HepG2 (cell line): ENCODE measurements at regions not wholly inside any gene's neighbourhood (a gene's known extent, or its start where the extent isn't known, plus 50 kb on each side); places are given as distances from the start of the nearest gene placed in this dataset.

Experiments used
- ATAC-seq: fragments of 200-7000 bp; cut with Tn5 transposase; 3 replicates; pipeline ENCODE4 v1.9.1; 2020; ENCODE audit warnings: mild to moderate bottlenecking, moderate library complexity
- BruUV-seq: library from RNA; stranded (reverse); fragments of 400-500 nt; replicated peaks from 2 replicates; lab custom pipeline; 2021; lab: Mats Ljungman, UMichigan
- CTCF ChIA-PET: fragments of 300-600 bp; formaldehyde crosslinking; extraction: SDS; loops from one replicate; lab custom pipeline; 2021; ENCODE audit warnings: low total read pairs, inconsistent platforms, low intra/inter-chr PET ratio; lab: Yijun Ruan, JAX
- POLR2A ChIA-PET: fragments of 350-600 bp; sonication (Branson Sonifier 250); formaldehyde crosslinking; loops from one replicate; lab custom pipeline; 2020; ENCODE audit warnings: antibody characterized with exemption, inconsistent platforms; lab: Yijun Ruan, JAX
- DNase-seq: peaks from one replicate; pipeline ENCODE4 v3.0.0-alpha.2; 2015; ENCODE audit warnings: low spot score
- FAIRE-seq: peaks from 3 replicates; lab custom pipeline; 2011; peaks lifted over from hg19 to GRCh38; lab: Jason Lieb, UNC
- H2AFZ ChIP-seq: one replicate; pipeline ENCODE4 v1.6.1; 2011; ENCODE audit warnings: low read length, inconsistent platforms
- H3K27ac ChIP-seq: fragments of 300-600 bp; 3 replicates; pipeline ENCODE4 v1.8.0; 2011; ENCODE audit warnings: mixed run types, mild to moderate bottlenecking, mixed read lengths, low read length, inconsistent platforms; ENCODE audit not compliant: insufficient read depth; ENCODE audit errors: extremely low read length
- H3K27me3 ChIP-seq, 2 experiments: fragments of 200-600 bp in 1 of 2; 2 replicates in 1 of 2; 3 replicates in 1 of 2; pipeline versions ENCODE4 v1.6.0 to v1.8.0; 2011; ENCODE audit warnings: low read length in 2 of 2, mild to moderate bottlenecking in 2 of 2, moderate library complexity in 2 of 2, inconsistent platforms in 1 of 2; ENCODE audit not compliant: insufficient read depth in 2 of 2, control insufficient read depth in 1 of 2
- H3K36me3 ChIP-seq, 2 experiments: fragments of 200-600 bp in 1 of 2; replicated peaks in 1 of 2; 2 replicates in 1 of 2; 3 replicates in 1 of 2; pipeline versions ENCODE4 v1.5.1 to v1.8.0; 2011; ENCODE audit warnings: low read length in 2 of 2, inconsistent platforms in 1 of 2; ENCODE audit not compliant: insufficient read depth in 2 of 2, control insufficient read depth in 1 of 2
- H3K4me1 ChIP-seq: 2 replicates; pipeline ENCODE4 v1.5.1; 2012; ENCODE audit warnings: low read length, inconsistent platforms; ENCODE audit not compliant: insufficient read depth
- H3K4me2 ChIP-seq: 2 replicates; pipeline ENCODE4 v1.6.0; 2011; ENCODE audit warnings: low read depth, low read length, inconsistent platforms
- H3K4me3 ChIP-seq, 3 experiments: fragments of 200-600 bp in 1 of 3; sonication (generic), shearing (Covaris generic) in 1 of 3; replicated peaks in 1 of 3; 2 replicates each; pipeline ENCODE4 v1.5.1; 2011 to 2016; ENCODE audit warnings: low read length in 3 of 3, inconsistent platforms in 2 of 3, low read depth in 2 of 3, mild to moderate bottlenecking in 2 of 3, control low read depth in 1 of 3, mixed read lengths in 1 of 3; ENCODE audit not compliant: insufficient read depth in 1 of 3
- H3K79me2 ChIP-seq: one replicate; pipeline ENCODE4 v1.6.1; 2011; ENCODE audit warnings: low read length, inconsistent platforms; ENCODE audit not compliant: insufficient read depth
- H3K9ac ChIP-seq: 2 replicates; pipeline ENCODE4 v1.6.0; 2011; ENCODE audit warnings: mild to moderate bottlenecking, low read depth, low read length, inconsistent platforms; ENCODE audit not compliant: insufficient read depth
- H3K9me3 ChIP-seq: 2 replicates; pipeline ENCODE4 v1.5.1; 2012; ENCODE audit warnings: mild to moderate bottlenecking, low read length
- H4K20me1 ChIP-seq: 2 replicates; pipeline ENCODE4 v1.6.0; 2011; ENCODE audit warnings: inconsistent platforms, mild to moderate bottlenecking, low read length, moderate library complexity; ENCODE audit not compliant: insufficient read depth
- ARHGAP35 ChIP-seq: sonication (generic); formaldehyde crosslinking; IDR thresholded peaks from 2 replicates; pipeline ENCODE4 v1.9.0; 2022; ENCODE audit warnings: mild to moderate bottlenecking, inconsistent platforms, moderate library complexity, missing genetic modification reagents, borderline replicate concordance
- ARNTL ChIP-seq: sonication (generic); formaldehyde crosslinking; IDR thresholded peaks from 2 replicates; pipeline ENCODE4 v1.4.0; 2020; ENCODE audit warnings: mild to moderate bottlenecking, missing genetic modification reagents
- KDM2A ChIP-seq: sonication (generic); formaldehyde crosslinking; IDR thresholded peaks from 2 replicates; pipeline ENCODE4 v1.4.0; 2020; ENCODE audit warnings: low read depth, missing genetic modification reagents, borderline replicate concordance
- RBM39 ChIP-seq: fragments of 200-400 bp; formaldehyde crosslinking; IDR thresholded peaks from one replicate; pipeline ENCODE4 v1.6.1; 2018; ENCODE audit warnings: antibody characterized with exemption, mild to moderate bottlenecking, low read depth, low read length; ENCODE audit not compliant: poor library complexity, severe bottlenecking
- RORA ChIP-seq: sonication (generic); formaldehyde crosslinking; IDR thresholded peaks from 2 replicates; pipeline ENCODE4 v1.5.0; 2020; ENCODE audit warnings: mild to moderate bottlenecking, missing genetic modification reagents, moderate library complexity
- TERF1 ChIP-seq: sonication (generic); formaldehyde crosslinking; IDR thresholded peaks from 2 replicates; pipeline ENCODE4 v1.8.0; 2022; ENCODE audit warnings: mild to moderate bottlenecking, missing genetic modification reagents, moderate library complexity
- THYN1 ChIP-seq: sonication (generic); formaldehyde crosslinking; IDR thresholded peaks from 2 replicates; pipeline ENCODE4 v1.8.1; 2023; ENCODE audit warnings: low read depth, mild to moderate bottlenecking, moderate library complexity, missing genetic modification reagents, borderline replicate concordance
- TRAFD1 ChIP-seq: sonication (generic); formaldehyde crosslinking; IDR thresholded peaks from 2 replicates; pipeline ENCODE4 v1.5.1; 2020; ENCODE audit warnings: missing genetic modification reagents, mild to moderate bottlenecking, borderline replicate concordance
- ZBTB26 ChIP-seq: IDR thresholded peaks from 2 replicates; pipeline ENCODE4 v1.6.1; 2016; ENCODE audit warnings: missing compliant biosample characterization, missing genetic modification reagents, borderline replicate concordance
- ZBTB8A ChIP-seq: sonication (generic); formaldehyde crosslinking; IDR thresholded peaks from 2 replicates; pipeline ENCODE4 v1.4.0; 2020; ENCODE audit warnings: mild to moderate bottlenecking, low read depth, missing genetic modification reagents, borderline replicate concordance
- ZNF17 ChIP-seq: sonication (generic); formaldehyde crosslinking; IDR thresholded peaks from 2 replicates; pipeline ENCODE4 v1.5.0; 2020; ENCODE audit warnings: mild to moderate bottlenecking, missing genetic modification reagents
- ZNF251 ChIP-seq: sonication (generic); formaldehyde crosslinking; IDR thresholded peaks from 2 replicates; pipeline ENCODE4 v1.9.0; 2021; ENCODE audit warnings: mild to moderate bottlenecking, missing genetic modification reagents
- ZNF276 ChIP-seq: sonication (generic); formaldehyde crosslinking; IDR thresholded peaks from 2 replicates; pipeline ENCODE4 v1.4.0; 2020; ENCODE audit warnings: mild to moderate bottlenecking, low read depth, missing genetic modification reagents
- ZNF367 ChIP-seq: sonication (generic); formaldehyde crosslinking; IDR thresholded peaks from 2 replicates; pipeline ENCODE4 v1.4.0; 2020; ENCODE audit warnings: missing genetic modification reagents, borderline replicate concordance
- ZNF572 ChIP-seq: sonication (generic); formaldehyde crosslinking; IDR thresholded peaks from 2 replicates; pipeline ENCODE4 v1.5.1; 2020; ENCODE audit warnings: mild to moderate bottlenecking, missing genetic modification reagents
- ZNF766 ChIP-seq: sonication (generic); formaldehyde crosslinking; IDR thresholded peaks from 2 replicates; pipeline ENCODE4 v1.5.0; 2020; ENCODE audit warnings: missing genetic modification reagents, borderline replicate concordance
- WGBS: methylation state at CpG from one replicate; pipeline ENCODE4 v1.1.6; 2017; ENCODE audit warnings: low lambda C conversion rate; 5-methylcytosine and 5-hydroxymethylcytosine counted together
- in situ Hi-C: cut with HindIII; loops from 2 replicates; pipeline ENCODE4 v1.10.0; 2017; ENCODE audit warnings: low pct_unique_long_range_greater_than_20kb; ENCODE audit not compliant: extremely low pct_ligation_motif_present
- intact Hi-C: fragments of 100-400 bp; cut with micrococcal nuclease; formaldehyde crosslinking; loops from one replicate; pipeline ENCODE4 v1.10.0; 2022; ENCODE audit not compliant: unreplicated experiment

GRCh38 chr10:3708852-3709251, 76.2 kb downstream of the KLF6 start (continued):
- TF ChIP-seq TRAFD1 (CRISPR knock-in tag) = no peak
- TF ChIP-seq ZNF276 (CRISPR knock-in tag) = no peak
- no peak for TF ChIP-seq KDM2A
- TF ChIP-seq ZNF251 = no peak
- no peak for TF ChIP-seq ZNF766 (CRISPR knock-in tag)
- TF ChIP-seq ZNF367 = no peak
- no peak for TF ChIP-seq ARNTL (CRISPR knock-in tag)
- TF ChIP-seq, all 625 proteins: peak for 0

GRCh38 chr10:3704565-3705325, 80.3 kb downstream of the KLF6 start:
- WGBS = 54% methylated on average over 10 of the region's 10 CpGs
- no peak for FAIRE-seq
- BruUV-seq = no TSS peak

More at GRCh38 chr10:3704565-3705325, 80.3 kb downstream of the KLF6 start:
- no peak for ATAC-seq
- no peaks in the 10 kb centered on the region for H3K79me2 ChIP-seq
- no peak for DNase-seq
- in situ Hi-C loops = no loop called here
- TF ChIP-seq ZBTB26 (CRISPR knock-in tag) (no peak), THYN1 (CRISPR knock-in tag) (no peak), RORA (no peak), TERF1 (CRISPR knock-in tag) (no peak), RBM39 (no peak), ARHGAP35 (no peak), ZNF17 (no peak), ZNF572 (CRISPR knock-in tag) (no peak), ZBTB8A (CRISPR knock-in tag) (no peak)
- TF ChIP-seq, all 625 proteins: peak for 0
- ChIA-PET POLR2A (no interaction called here), CTCF (no interaction called here)
- no peaks in the 10 kb centered on the region for H4K20me1 ChIP-seq
- H3K36me3 ChIP-seq = no peaks in the 10 kb centered on the region
- peaks cover 14% of the 10 kb centered on the region for H3K4me1 ChIP-seq
- peaks cover 0 to 7% of the 10 kb centered on the region in 2 experiments; a peak in 2 of 5 replicates for H3K27me3 ChIP-seq
- no peak overlapping the region for H3K4me3 ChIP-seq
- no peaks in the 10 kb centered on the region for H3K9me3 ChIP-seq
- intact Hi-C loops = no loop called here
- H3K9ac ChIP-seq = no peak overlapping the region
- no peak overlapping the region for H3K4me2 ChIP-seq
- H2AFZ ChIP-seq = no peak overlapping the region
- no peak overlapping the region for H3K27ac ChIP-seq
